HEK293 (cell line): ENCODE measurements at regions not wholly inside any gene's neighbourhood (a gene's known extent, or its start where the extent isn't known, plus 50 kb on each side); places are given as distances from the start of the nearest gene placed in this dataset.

ENCODE experiments used
- CTCF ChIA-PET: fragments of 350-600 bp; formaldehyde crosslinking; extraction: SDS; loops from one replicate; lab custom pipeline; 2021; ENCODE audit warnings: antibody characterized with exemption; lab: Yijun Ruan, JAX
- POLR2A ChIA-PET: fragments of 300-600 bp; formaldehyde crosslinking; extraction: SDS; loops from one replicate; lab custom pipeline; 2020; ENCODE audit warnings: antibody characterized with exemption, inconsistent platforms; lab: Yijun Ruan, JAX
- H3K27ac ChIP-seq: fragments of 200-500 bp; sonication (Bioruptor generic); 2 replicates; pipeline ENCODE4 v1.5.1; 2014; ENCODE audit warnings: low read depth, low read length, control low read depth, inconsistent platforms; ENCODE audit errors: extremely low read depth
- H3K36me3 ChIP-seq, 2 experiments: fragments of 200-500 bp in 1 of 2; sonication (Bioruptor generic) in 1 of 2; 1 replicate in 1 of 2; 2 replicates in 1 of 2; pipeline ENCODE4 v1.5.1; 2014 to 2017; ENCODE audit warnings: inconsistent platforms in 2 of 2, low read length in 2 of 2; ENCODE audit not compliant: control insufficient read depth in 2 of 2, insufficient read depth in 1 of 2
- H3K4me1 ChIP-seq: fragments of 200-500 bp; sonication (Bioruptor generic); 2 replicates; pipeline ENCODE4 v1.5.1; 2014; ENCODE audit warnings: mild to moderate bottlenecking, low read length, inconsistent platforms; ENCODE audit not compliant: control insufficient read depth, insufficient read depth
- H3K4me3 ChIP-seq: 2 replicates; pipeline ENCODE4 v1.5.1; 2011; ENCODE audit warnings: low read depth, mild to moderate bottlenecking, control low read depth, low read length, moderate library complexity
- H3K9me3 ChIP-seq: fragments of 200-500 bp; sonication (Bioruptor generic); 2 replicates; pipeline ENCODE4 v1.5.1; 2014; ENCODE audit warnings: low read depth, low read length, inconsistent platforms; ENCODE audit not compliant: control insufficient read depth, insufficient read depth
- BCL11B ChIP-seq: fragments of 450-650 bp; formaldehyde crosslinking; IDR thresholded peaks from 2 replicates; pipeline ENCODE4 v1.5.1; 2016; ENCODE audit warnings: low read depth, missing biosample characterization, missing genetic modification characterization
- GFI1B ChIP-seq: fragments of 450-650 bp; formaldehyde crosslinking; IDR thresholded peaks from 2 replicates; pipeline ENCODE4 v1.5.1; 2016; ENCODE audit warnings: missing biosample characterization, missing genetic modification characterization
- HOXA7 ChIP-seq: sonication (generic); formaldehyde crosslinking; IDR thresholded peaks from 2 replicates; pipeline ENCODE4 v1.8.1; 2022; ENCODE audit warnings: missing genetic modification reagents, borderline replicate concordance
- KLF8 ChIP-seq: fragments of 450-650 bp; formaldehyde crosslinking; IDR thresholded peaks from 2 replicates; pipeline ENCODE4 v1.5.1; 2016; ENCODE audit warnings: missing biosample characterization, missing genetic modification characterization
- PRDM1 ChIP-seq: fragments of 450-650 bp; formaldehyde crosslinking; IDR thresholded peaks from 2 replicates; pipeline ENCODE4; 2016; ENCODE audit warnings: missing biosample characterization, missing genetic modification characterization
- PRDM6 ChIP-seq: fragments of 450-650 bp; formaldehyde crosslinking; IDR thresholded peaks from 2 replicates; pipeline ENCODE4 v1.5.1; 2017; ENCODE audit warnings: missing biosample characterization, missing genetic modification characterization
- SCRT1 ChIP-seq: fragments of 450-650 bp; formaldehyde crosslinking; IDR thresholded peaks from 2 replicates; pipeline ENCODE4 v1.5.1; 2016; ENCODE audit warnings: missing biosample characterization, missing genetic modification characterization, borderline replicate concordance
- SP2 ChIP-seq: fragments of 450-650 bp; formaldehyde crosslinking; IDR thresholded peaks from 2 replicates; pipeline ENCODE4 v1.5.1; 2016; ENCODE audit warnings: missing biosample characterization, missing genetic modification characterization
- TCF7L2 ChIP-seq: IDR thresholded peaks from 2 replicates; pipeline ENCODE4 v1.6.1; 2011; ENCODE audit warnings: low read depth, mild to moderate bottlenecking, inconsistent platforms, low read length, moderate library complexity, borderline replicate concordance
- TSHZ1 ChIP-seq: fragments of 450-650 bp; formaldehyde crosslinking; IDR thresholded peaks from 2 replicates; pipeline ENCODE4 v1.5.1; 2016; ENCODE audit warnings: missing biosample characterization, missing genetic modification characterization, borderline replicate concordance
- ZBTB44 ChIP-seq: fragments of 450-650 bp; IDR thresholded peaks from 2 replicates; pipeline ENCODE4 v1.5.1; 2018; ENCODE audit warnings: missing biosample characterization, mild to moderate bottlenecking, missing genetic modification characterization
- ZEB2 ChIP-seq: fragments of 450-650 bp; formaldehyde crosslinking; IDR thresholded peaks from 2 replicates; pipeline ENCODE4 v1.5.1; 2016; ENCODE audit warnings: missing biosample characterization, missing genetic modification characterization
- ZIC2 ChIP-seq: fragments of 450-650 bp; formaldehyde crosslinking; IDR thresholded peaks from 2 replicates; pipeline ENCODE4 v1.5.1; 2016; ENCODE audit warnings: missing biosample characterization, missing genetic modification characterization
- ZNF354C ChIP-seq: fragments of 450-650 bp; formaldehyde crosslinking; IDR thresholded peaks from 2 replicates; pipeline ENCODE4 v1.5.1; 2016; ENCODE audit warnings: missing biosample characterization, missing genetic modification characterization, low read depth, borderline replicate concordance
- ZNF426 ChIP-seq: fragments of 450-650 bp; formaldehyde crosslinking; IDR thresholded peaks from 2 replicates; pipeline ENCODE4 v1.5.1; 2017; ENCODE audit warnings: missing biosample characterization, missing genetic modification characterization, mild to moderate bottlenecking, inconsistent platforms, moderate library complexity
- ZNF529 ChIP-seq: fragments of 450-650 bp; formaldehyde crosslinking; IDR thresholded peaks from 2 replicates; pipeline ENCODE4 v1.5.1; 2017; ENCODE audit warnings: missing genetic modification characterization, missing biosample characterization; ENCODE audit not compliant: insufficient replicate concordance
- ZNF555 ChIP-seq: fragments of 450-650 bp; formaldehyde crosslinking; conservative IDR thresholded peaks from 2 replicates; pipeline ENCODE4 v1.5.1; 2017; ENCODE audit warnings: missing biosample characterization, mild to moderate bottlenecking, missing genetic modification characterization, inconsistent platforms
- ZNF580 ChIP-seq: fragments of 450-650 bp; formaldehyde crosslinking; IDR thresholded peaks from 2 replicates; pipeline ENCODE4 v1.5.1; 2016; ENCODE audit warnings: missing biosample characterization, missing genetic modification characterization
- ZNF639 ChIP-seq: fragments of 450-650 bp; formaldehyde crosslinking; IDR thresholded peaks from 2 replicates; pipeline ENCODE4 v1.5.1; 2016; ENCODE audit warnings: missing biosample characterization, missing genetic modification characterization
- ZNF645 ChIP-seq: fragments of 450-650 bp; formaldehyde crosslinking; IDR thresholded peaks from 2 replicates; pipeline ENCODE4; 2016; ENCODE audit warnings: missing biosample characterization, missing genetic modification characterization
- ZNF837 ChIP-seq: fragments of 450-650 bp; formaldehyde crosslinking; IDR thresholded peaks from 2 replicates; pipeline ENCODE4 v1.5.1; 2016; ENCODE audit warnings: missing biosample characterization, missing genetic modification characterization

GRCh38 chr16:82242201-82242600 is 72.2 kb upstream of the MPHOSPH6 start (continued):
- TF ChIP-seq SCRT1 (no peak), BCL11B (tag by site-specific recombination) (no peak)
- TF ChIP-seq, all 188 proteins: peak for 0

- no peaks in the 10 kb centered on the region for H3K36me3 ChIP-seq
- no peak overlapping the region for H3K4me3 ChIP-seq
- no peaks in the 10 kb centered on the region for H3K9me3 ChIP-seq
- ChIA-PET POLR2A (no interaction called here), CTCF (interaction anchor here (1.0 to 1.9 kb wide), 5 partner anchors 7 to 1206 kb away, joined by 3 to 9 read pairs (median 3); no protein-coding TSS in a partner anchor)
- H3K27ac ChIP-seq, result no peak overlapping the region
- no peak for TF ChIP-seq ZIC2 (tag by site-specific recombination)
- TF ChIP-seq ZNF426 (tag by site-specific recombination), result no peak
- TF ChIP-seq ZNF354C (tag by site-specific recombination), result no peak
- no peak for TF ChIP-seq ZNF837
- no peak for TF ChIP-seq SP2 (tag by site-specific recombination)
- no peak for TF ChIP-seq GFI1B (tag by site-specific recombination)
- TF ChIP-seq ZNF645 (tag by site-specific recombination), result no peak
- TF ChIP-seq KLF8 (tag by site-specific recombination), result no peak
- TF ChIP-seq PRDM1 (tag by site-specific recombination), result no peak
- no peak for TF ChIP-seq HOXA7
- TF ChIP-seq PRDM6 (tag by site-specific recombination), result no peak
- no peak for TF ChIP-seq TCF7L2
- no peak for TF ChIP-seq ZNF555
- no peak for TF ChIP-seq BCL11B (tag by site-specific recombination)
- H3K4me1 ChIP-seq, result no peaks in the 10 kb centered on the region
Observed at GRCh38 chr16:82241469-82242052, 71.5 kb upstream of the MPHOSPH6 start.

- H3K36me3 ChIP-seq, result no peaks in the 10 kb centered on the region
- H3K4me3 ChIP-seq, result no peak overlapping the region
- ChIA-PET POLR2A (no interaction called here), CTCF (interaction anchor here (0.7 to 2.5 kb wide), 5 partner anchors 9 to 401 kb away, joined by 3 to 9 read pairs (median 4); no protein-coding TSS in a partner anchor)
- H3K4me1 ChIP-seq, result no peaks in the 10 kb centered on the region
- no peaks in the 10 kb centered on the region for H3K9me3 ChIP-seq
- H3K27ac ChIP-seq, result no peak overlapping the region
- TF ChIP-seq ZNF580 (no peak), ZEB2 (tag by site-specific recombination) (no peak), TSHZ1 (tag by site-specific recombination) (no peak), ZNF639 (tag by site-specific recombination) (no peak), ZNF529 (tag by site-specific recombination) (no peak), ZBTB44 (tag by site-specific recombination) (no peak)
Observed at GRCh38 chr16:82240111-82240510, 70.1 kb upstream of the MPHOSPH6 start.
